Panc1 (cell line): ENCODE measurements at regions not wholly inside any gene's neighbourhood (a gene's known extent, or its start where the extent isn't known, plus 50 kb on each side); places are given as distances from the start of the nearest gene placed in this dataset.

Source experiments
- ATAC-seq: fragments of 200-7000 bp; cut with Tn5 transposase; 2 replicates; pipeline ENCODE4 v1.9.1; 2020; ENCODE audit warnings: mild to moderate bottlenecking, moderate library complexity
- BruUV-seq: library from RNA; stranded (reverse); fragments of 400-500 nt; replicated peaks from 2 replicates; lab custom pipeline; 2021; lab: Mats Ljungman, UMichigan
- CTCF ChIA-PET: fragments of 300-600 bp; sonication (Branson Sonifier 250); formaldehyde crosslinking; loops from one replicate; lab custom pipeline; 2022; ENCODE audit warnings: antibody characterized with exemption; lab: Charles Lee
- POLR2A ChIA-PET: fragments of 300-600 bp; sonication (Branson Sonifier 250); formaldehyde crosslinking; loops from one replicate; lab custom pipeline; 2022; ENCODE audit warnings: antibody characterized with exemption; lab: Charles Lee
- DNase-seq: peaks from one replicate; pipeline ENCODE4 v3.0.0-alpha.2; 2010; ENCODE audit warnings: low read depth, low spot score
- H3K27ac ChIP-seq: 2 replicates; pipeline ENCODE4 v1.5.1; 2011; ENCODE audit warnings: mild to moderate bottlenecking, low read length, inconsistent platforms
- H3K27me3 ChIP-seq: fragments of 200-500 bp; sonication (Bioruptor generic); 2 replicates; pipeline ENCODE4 v1.6.0; 2014; ENCODE audit warnings: low read length, inconsistent platforms; ENCODE audit not compliant: control insufficient read depth, insufficient read depth
- H3K36me3 ChIP-seq: fragments of 200-500 bp; sonication (Bioruptor generic); 2 replicates; pipeline ENCODE4 v1.5.1; 2014; ENCODE audit warnings: inconsistent platforms, mild to moderate bottlenecking, low read length, moderate library complexity; ENCODE audit not compliant: control insufficient read depth, insufficient read depth
- H3K4me1 ChIP-seq: 2 replicates; pipeline ENCODE4 v1.5.1; 2011; ENCODE audit warnings: inconsistent platforms, mild to moderate bottlenecking, low read length, moderate library complexity; ENCODE audit not compliant: control insufficient read depth, insufficient read depth
- H3K4me3 ChIP-seq, 2 experiments: 2 replicates each; pipeline ENCODE4 v1.5.1; 2011 to 2012; ENCODE audit warnings: low read depth in 2 of 2, low read length in 2 of 2, mild to moderate bottlenecking in 2 of 2, inconsistent platforms in 1 of 2, moderate library complexity in 1 of 2
- H3K9me3 ChIP-seq: fragments of 200-500 bp; sonication (Bioruptor generic); 2 replicates; pipeline ENCODE4 v1.5.1; 2014; ENCODE audit warnings: low read depth, mild to moderate bottlenecking, inconsistent platforms, low read length, moderate library complexity; ENCODE audit not compliant: control insufficient read depth, insufficient read depth
- CTCF ChIP-seq: fragments of 450-650 bp; IDR thresholded peaks from 2 replicates; pipeline ENCODE4 v1.5.1; 2017; ENCODE audit warnings: mild to moderate bottlenecking
- POLR2AphosphoS5 ChIP-seq: IDR thresholded peaks from 2 replicates; pipeline ENCODE4 v1.6.1; 2012; ENCODE audit warnings: mild to moderate bottlenecking, low read depth, low read length, moderate library complexity
- REST ChIP-seq, 2 experiments: IDR thresholded peaks; 2 replicates each; pipeline ENCODE4 v1.6.1; 2011 to 2012; ENCODE audit warnings: low read depth in 2 of 2, control low read depth in 1 of 2, low read length in 1 of 2, mild to moderate bottlenecking in 1 of 2, moderate library complexity in 1 of 2; ENCODE audit not compliant: insufficient read depth in 1 of 2
- SIN3A ChIP-seq: IDR thresholded peaks from 2 replicates; pipeline ENCODE4 v1.6.1; 2012; ENCODE audit warnings: low read depth, mild to moderate bottlenecking, low read length, moderate library complexity, borderline replicate concordance; ENCODE audit not compliant: insufficient read depth
- TCF7L2 ChIP-seq: IDR thresholded peaks from 2 replicates; pipeline ENCODE4 v1.6.1; 2011; ENCODE audit warnings: mild to moderate bottlenecking, low read depth, low read length, inconsistent platforms
- in situ Hi-C: cut with HindIII; loops from 2 replicates; pipeline ENCODE4 v1.10.0; 2016; ENCODE audit warnings: low sequenced_read_pairs, low pct_unique_long_range_greater_than_20kb
- intact Hi-C: fragments of 100-400 bp; cut with micrococcal nuclease; formaldehyde crosslinking; loops from one replicate; pipeline ENCODE4 v1.10.0; 2022; ENCODE audit not compliant: unreplicated experiment

GRCh38 chr2:45250176-45250575, 240.9 kb upstream of the SIX2 start:
- DNase-seq: no peak

GRCh38 chr2:45248214-45248613, 239.0 kb upstream of the SIX2 start:
- ChIA-PET POLR2A (no interaction called here), CTCF (no interaction called here)
- no peak for DNase-seq
- H3K27ac ChIP-seq: no peak overlapping the region
- ATAC-seq: no peak
- no peaks in the 10 kb centered on the region; the same call in 1 of the 2 replicates for H3K27me3 ChIP-seq
- no peaks in the 10 kb centered on the region for H3K4me1 ChIP-seq
- TF ChIP-seq REST (IDR thresholded peaks at IDR 0.05; ENCODE audit: insufficient read depth in 1 of 2, low read depth in 2 of 2, low read length in 1 of 2) (no peak), TCF7L2 (no peak), SIN3A (no peak), POLR2AphosphoS5 (no peak), CTCF (no peak)
- in situ Hi-C loops (no loop called here), intact Hi-C loops (no loop called here)
- no peaks in the 10 kb centered on the region for H3K9me3 ChIP-seq
- BruUV-seq: no TSS peak
- H3K4me3 ChIP-seq: no peak overlapping the region
- H3K36me3 ChIP-seq: no peaks in the 10 kb centered on the region

More at GRCh38 chr2:45250176-45250575, 240.9 kb upstream of the SIX2 start:
- Histone ChIP-seq H3K36me3 (no peaks in the 10 kb centered on the region), H3K4me3 (no peak overlapping the region), H3K27ac (no peak overlapping the region), H3K27me3 (no peaks in the 10 kb centered on the region; the same call in 1 of the 2 replicates), H3K4me1 (no peaks in the 10 kb centered on the region), H3K9me3 (no peaks in the 10 kb centered on the region)
- no peak for ATAC-seq
- intact Hi-C loops: no loop called here
- in situ Hi-C loops: no loop called here
- ChIA-PET CTCF (no interaction called here), POLR2A (no interaction called here)
- no TSS peak for BruUV-seq
- TF ChIP-seq REST (IDR thresholded peaks at IDR 0.05; ENCODE audit: insufficient read depth in 1 of 2, low read depth in 2 of 2, low read length in 1 of 2) (no peak), POLR2AphosphoS5 (no peak), TCF7L2 (no peak), CTCF (no peak), SIN3A (no peak)
